ENCODE measurements at regions not wholly inside any gene's neighbourhood (a gene's known extent, or its start where the extent isn't known, plus 50 kb on each side); places are given as distances from the start of the nearest gene placed in this dataset.

DNA sequence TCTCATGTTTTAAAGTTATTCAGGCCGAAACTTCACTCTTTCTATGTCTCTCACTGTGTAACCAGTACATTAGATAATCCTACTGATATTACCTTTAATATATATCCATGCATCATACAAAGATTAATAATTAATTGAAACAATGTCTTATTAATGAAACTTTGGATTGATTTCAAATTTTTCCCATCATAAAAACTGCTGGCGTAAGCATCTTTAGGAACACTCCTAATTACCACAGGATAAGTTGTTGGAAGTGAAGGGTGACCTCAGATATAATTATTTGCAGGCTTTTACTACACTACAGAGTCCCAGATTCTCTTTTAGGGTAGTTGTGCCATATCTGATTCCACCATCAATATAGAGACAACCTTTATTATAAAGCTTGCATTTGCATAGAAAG, 181.3 kb upstream of the SFRP2 start:
- DNase-seq (ENCODE audit: insufficient read length): no peak
- no peak for TF ChIP-seq TAF1 (IDR thresholded peaks at IDR 0.05; ENCODE audit: borderline replicate concordance, low read depth, low read length)
- no peak for TF ChIP-seq POLR2A (IDR thresholded peaks at IDR 0.05; ENCODE audit: low read depth, low read length)
- no peak for TF ChIP-seq POLR2AphosphoS5 (IDR thresholded peaks at IDR 0.05; ENCODE audit: low read depth, low read length)
- no peak for FAIRE-seq

DNA sequence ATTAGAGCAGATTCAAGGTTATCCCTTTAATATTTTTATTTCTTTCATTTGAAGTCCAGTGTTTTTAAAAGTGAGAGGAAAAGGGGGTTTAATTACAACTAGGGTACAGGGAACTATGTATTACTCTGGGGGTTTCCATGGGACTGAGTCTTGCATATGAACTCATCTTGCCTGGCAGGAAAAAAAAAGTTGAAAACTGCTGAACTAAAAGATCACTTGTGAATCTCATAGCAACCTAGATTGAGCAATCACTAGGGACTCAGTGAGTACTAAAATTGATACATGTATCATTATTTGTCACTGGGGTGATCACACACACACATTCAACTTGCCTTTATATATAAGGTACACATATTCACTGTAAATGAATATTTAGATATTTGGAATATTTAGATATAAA, 180.7 kb upstream of the SFRP2 start:
- no peak for DNase-seq (ENCODE audit: insufficient read length)
- TF ChIP-seq POLR2AphosphoS5 (IDR thresholded peaks at IDR 0.05; ENCODE audit: low read depth, low read length) (no peak), TAF1 (IDR thresholded peaks at IDR 0.05; ENCODE audit: borderline replicate concordance, low read depth, low read length) (no peak), POLR2A (IDR thresholded peaks at IDR 0.05; ENCODE audit: low read depth, low read length) (no peak)
- no peak for FAIRE-seq

DNA sequence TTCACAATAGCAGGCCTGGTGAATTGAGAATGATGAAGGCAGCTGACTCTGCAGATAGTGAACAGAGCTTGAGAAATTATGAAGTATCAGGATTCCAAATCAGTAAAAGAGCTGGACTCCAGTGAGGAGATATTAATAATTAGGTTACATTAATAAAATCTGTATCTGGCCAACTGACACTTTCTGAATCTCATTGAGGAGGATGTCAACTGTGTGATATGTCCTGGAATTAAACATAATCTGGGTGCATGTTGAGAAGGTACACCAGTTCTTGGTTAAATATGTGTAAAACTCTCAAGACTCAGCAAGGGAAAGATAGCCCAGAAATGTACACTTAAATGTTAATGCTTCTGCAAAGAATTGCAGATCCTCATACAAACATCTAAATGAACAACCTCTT, 177.8 kb upstream of the SFRP2 start:
- DNase-seq (ENCODE audit: insufficient read length) (no peak), FAIRE-seq (no peak)
- TF ChIP-seq POLR2AphosphoS5 (IDR thresholded peaks at IDR 0.05; ENCODE audit: low read depth, low read length) (no peak), POLR2A (IDR thresholded peaks at IDR 0.05; ENCODE audit: low read depth, low read length) (no peak), TAF1 (IDR thresholded peaks at IDR 0.05; ENCODE audit: borderline replicate concordance, low read depth, low read length) (no peak)

DNA sequence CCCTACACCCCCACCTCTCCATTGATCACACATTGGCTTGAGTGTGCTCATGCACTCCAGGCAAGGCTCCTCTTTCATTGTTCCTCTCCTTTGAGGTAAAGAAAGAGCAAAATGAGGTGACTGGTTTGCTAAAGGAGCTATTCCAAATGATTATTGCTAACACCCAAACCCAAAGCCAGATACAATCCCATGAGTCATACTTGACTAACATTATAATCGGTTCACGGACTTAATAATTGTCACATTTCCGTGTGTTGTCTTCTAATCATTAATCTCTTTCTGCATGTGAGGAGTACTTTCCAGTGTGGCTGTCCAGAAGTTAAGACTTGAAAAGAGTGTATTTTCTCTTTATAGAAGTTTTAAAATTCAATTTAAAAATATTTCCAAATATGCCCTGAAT, 174.3 kb upstream of the SFRP2 start:
- DNase-seq (ENCODE audit: insufficient read length) (no peak), FAIRE-seq (no peak)
- TF ChIP-seq POLR2A (IDR thresholded peaks at IDR 0.05; ENCODE audit: low read depth, low read length) (no peak), TAF1 (IDR thresholded peaks at IDR 0.05; ENCODE audit: borderline replicate concordance, low read depth, low read length) (no peak), POLR2AphosphoS5 (IDR thresholded peaks at IDR 0.05; ENCODE audit: low read depth, low read length) (no peak)

DNA sequence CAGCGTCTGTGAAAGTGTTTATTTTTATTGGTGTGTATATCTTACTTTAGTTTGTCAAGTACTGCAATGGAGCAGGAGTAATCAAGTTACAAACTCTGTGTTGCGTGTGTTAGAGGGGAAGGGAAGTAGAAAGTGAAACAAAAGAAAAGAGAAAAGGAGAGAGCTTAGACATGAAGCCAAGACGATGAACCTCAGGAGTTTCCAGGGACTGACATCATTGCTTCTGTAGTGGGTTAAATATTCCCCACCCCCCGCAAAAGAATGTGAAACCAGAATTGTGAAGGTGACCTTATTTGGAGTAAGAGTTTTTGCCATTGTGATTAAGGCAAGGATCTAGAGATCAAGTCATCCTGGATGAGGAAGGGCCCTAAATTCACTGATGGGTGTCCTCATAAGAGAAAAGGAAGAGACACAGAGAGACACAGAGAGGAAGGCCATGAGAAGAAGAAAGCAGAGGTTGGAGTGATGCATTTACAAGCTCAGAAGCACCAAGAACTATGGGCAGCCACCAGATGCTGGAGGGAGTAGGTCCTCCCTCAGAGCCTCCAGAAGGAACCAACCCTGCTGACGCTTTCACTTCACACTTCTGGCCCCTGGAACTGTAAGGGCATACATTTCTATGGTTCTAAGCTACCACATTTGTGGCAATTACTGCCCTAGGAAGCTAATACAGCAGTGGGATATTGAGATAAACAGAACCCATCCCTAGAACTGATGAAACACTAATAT, 173.6 kb upstream of the SFRP2 start:
- no peak for TF ChIP-seq POLR2AphosphoS5 (IDR thresholded peaks at IDR 0.05; ENCODE audit: low read depth, low read length)
- TF ChIP-seq TAF1 (IDR thresholded peaks at IDR 0.05; ENCODE audit: borderline replicate concordance, low read depth, low read length): no peak
- no peak for TF ChIP-seq POLR2A (IDR thresholded peaks at IDR 0.05; ENCODE audit: low read depth, low read length)
- no peak for FAIRE-seq
- DNase-seq (ENCODE audit: insufficient read length): no peak

DNA sequence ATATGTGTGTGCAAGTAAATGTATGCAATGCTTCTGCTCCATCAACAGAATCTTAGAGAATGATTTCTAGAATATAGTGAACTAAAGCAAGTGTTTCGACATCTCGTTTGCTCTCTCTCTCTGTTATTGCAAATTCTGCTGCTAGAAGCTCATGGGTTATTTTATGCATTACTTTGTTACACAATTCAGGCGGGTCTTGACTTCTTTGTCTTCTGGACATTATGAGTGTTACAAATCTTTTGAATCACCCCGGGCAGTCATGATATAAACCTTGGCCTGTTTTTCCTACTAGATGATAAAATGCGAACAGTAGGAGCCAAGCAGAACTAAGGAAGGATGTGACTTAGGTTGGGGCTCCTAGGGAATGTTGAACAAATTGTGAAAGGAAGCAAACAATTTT, 166.4 kb upstream of the SFRP2 start:
- FAIRE-seq (no peak), DNase-seq (ENCODE audit: insufficient read length) (no peak)
- no peak for TF ChIP-seq POLR2AphosphoS5 (IDR thresholded peaks at IDR 0.05; ENCODE audit: low read depth, low read length)
- TF ChIP-seq POLR2A (IDR thresholded peaks at IDR 0.05; ENCODE audit: low read depth, low read length): no peak

- DNase-seq (ENCODE audit: insufficient read length) (no peak), FAIRE-seq (no peak)
- TF ChIP-seq POLR2A (IDR thresholded peaks at IDR 0.05; ENCODE audit: low read depth, low read length): no peak
- TF ChIP-seq POLR2AphosphoS5 (IDR thresholded peaks at IDR 0.05; ENCODE audit: low read depth, low read length): no peak
- TF ChIP-seq TAF1 (IDR thresholded peaks at IDR 0.05; ENCODE audit: borderline replicate concordance, low read depth, low read length): no peak
Measured at GRCh38 chr4:153954654-153955053, 165.8 kb upstream of the SFRP2 start.

GRCh38 chr4:153950100-153950979, 161.5 kb upstream of the SFRP2 start:
- FAIRE-seq: peak; percentile 68
- TF ChIP-seq POLR2AphosphoS5 (IDR thresholded peaks at IDR 0.05; ENCODE audit: low read depth, low read length) (no peak), POLR2A (IDR thresholded peaks at IDR 0.05; ENCODE audit: low read depth, low read length) (no peak), TAF1 (IDR thresholded peaks at IDR 0.05; ENCODE audit: borderline replicate concordance, low read depth, low read length) (no peak)
- no peak for DNase-seq (ENCODE audit: insufficient read length)

GRCh38 chr4:153948041-153948440, 159.2 kb upstream of the SFRP2 start:
- no peak for FAIRE-seq
- TF ChIP-seq POLR2A (IDR thresholded peaks at IDR 0.05; ENCODE audit: low read depth, low read length): no peak
- TF ChIP-seq POLR2AphosphoS5 (IDR thresholded peaks at IDR 0.05; ENCODE audit: low read depth, low read length): no peak
- no peak for TF ChIP-seq TAF1 (IDR thresholded peaks at IDR 0.05; ENCODE audit: borderline replicate concordance, low read depth, low read length)

DNA sequence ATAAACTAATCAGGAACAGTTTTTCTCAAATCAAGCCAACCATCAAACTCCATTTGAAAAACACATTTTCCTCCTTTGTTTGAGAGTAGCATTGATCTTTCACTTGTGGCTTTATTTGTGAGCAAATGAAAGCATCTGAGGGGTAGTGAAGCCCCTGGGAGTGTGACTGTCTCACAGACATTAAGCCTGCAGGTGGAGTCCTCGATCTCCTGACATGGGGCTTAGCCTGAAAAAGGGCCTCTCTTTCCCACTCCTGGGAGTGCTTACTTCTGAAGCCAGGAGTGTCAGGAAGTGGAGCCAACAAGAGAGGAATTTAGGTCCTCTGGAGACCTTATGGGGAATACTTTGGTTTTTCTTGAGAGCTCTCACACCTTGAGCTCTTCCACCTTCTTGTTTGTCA, 158.2 kb upstream of the SFRP2 start:
- DNase-seq (ENCODE audit: insufficient read length) (no peak), FAIRE-seq (no peak)
- TF ChIP-seq TAF1 (IDR thresholded peaks at IDR 0.05; ENCODE audit: borderline replicate concordance, low read depth, low read length) (no peak), POLR2A (IDR thresholded peaks at IDR 0.05; ENCODE audit: low read depth, low read length) (no peak), POLR2AphosphoS5 (IDR thresholded peaks at IDR 0.05; ENCODE audit: low read depth, low read length) (no peak)

More at GRCh38 chr4:153948041-153948440, 159.2 kb upstream of the SFRP2 start:
- no peak for DNase-seq (ENCODE audit: insufficient read length)

DNA sequence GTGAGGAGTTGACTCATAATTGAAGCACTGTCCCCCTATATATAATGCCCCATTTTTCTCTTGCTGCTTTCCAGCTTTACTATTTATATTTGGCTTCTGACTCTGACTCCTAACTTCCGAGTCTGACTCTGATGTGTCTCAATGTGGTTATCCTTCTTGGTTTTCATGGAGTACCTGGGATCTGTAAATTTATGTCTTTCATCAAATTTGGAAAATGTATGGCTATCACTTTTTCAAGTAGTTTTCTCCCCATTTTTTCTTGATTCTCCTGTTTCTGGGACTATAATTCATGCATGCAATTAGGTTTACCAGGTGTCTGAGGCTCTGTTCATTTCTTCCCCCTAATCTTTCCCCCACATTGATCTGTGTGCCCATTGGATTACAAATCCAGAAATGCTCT, 156.8 kb upstream of the SFRP2 start:
- no peak for DNase-seq (ENCODE audit: insufficient read length)
- TF ChIP-seq TAF1 (IDR thresholded peaks at IDR 0.05; ENCODE audit: borderline replicate concordance, low read depth, low read length): no peak
- TF ChIP-seq POLR2A (IDR thresholded peaks at IDR 0.05; ENCODE audit: low read depth, low read length): no peak
- TF ChIP-seq POLR2AphosphoS5 (IDR thresholded peaks at IDR 0.05; ENCODE audit: low read depth, low read length): no peak
- FAIRE-seq: no peak
